ENCODE measurements at regions not wholly inside any gene's neighbourhood (a gene's known extent, or its start where the extent isn't known, plus 50 kb on each side); places are given as distances from the start of the nearest gene placed in this dataset.

DNA sequence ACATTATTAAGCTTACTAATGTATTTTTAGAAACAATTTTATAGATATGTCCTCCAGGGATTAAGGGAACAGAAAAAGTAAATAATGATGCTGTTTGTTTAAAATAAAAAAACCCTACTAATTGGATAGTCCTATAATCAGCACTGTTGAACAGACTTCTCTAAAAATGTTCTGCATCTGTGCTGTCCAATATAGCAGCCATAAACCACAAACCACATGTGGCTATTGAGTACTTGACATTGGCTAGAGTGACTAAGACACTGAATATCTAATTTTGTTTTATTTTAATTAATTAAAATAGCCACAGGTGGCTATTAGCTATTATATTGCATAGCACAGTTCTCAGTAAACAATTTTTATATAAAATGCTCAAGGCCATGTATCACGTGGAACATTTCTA, 210.4 kb downstream of the DPY19L2 start:
- TF ChIP-seq, protein P1, sequence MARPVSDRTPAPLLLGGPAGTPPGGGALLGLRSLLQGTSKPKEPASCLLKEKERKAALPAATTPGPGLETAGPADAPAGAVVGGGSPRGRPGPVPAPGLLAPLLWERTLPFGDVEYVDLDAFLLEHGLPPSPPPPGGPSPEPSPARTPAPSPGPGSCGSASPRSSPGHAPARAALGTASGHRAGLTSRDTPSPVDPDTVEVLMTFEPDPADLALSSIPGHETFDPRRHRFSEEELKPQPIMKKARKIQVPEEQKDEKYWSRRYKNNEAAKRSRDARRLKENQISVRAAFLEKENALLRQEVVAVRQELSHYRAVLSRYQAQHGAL (CRISPR knock-in tag; IDR thresholded peaks at IDR 0.05; ENCODE audit: not compliant biosample characterization) = no peak
- no peak for TF ChIP-seq PITX1 (CRISPR knock-in tag; IDR thresholded peaks at IDR 0.05)
- no peak for TF ChIP-seq ELF1 (CRISPR knock-in tag; IDR thresholded peaks at IDR 0.05)
- TF ChIP-seq CBX5 (CRISPR knock-in tag; IDR thresholded peaks at IDR 0.05; ENCODE audit: borderline replicate concordance) = no peak
- TF ChIP-seq, protein P2, sequence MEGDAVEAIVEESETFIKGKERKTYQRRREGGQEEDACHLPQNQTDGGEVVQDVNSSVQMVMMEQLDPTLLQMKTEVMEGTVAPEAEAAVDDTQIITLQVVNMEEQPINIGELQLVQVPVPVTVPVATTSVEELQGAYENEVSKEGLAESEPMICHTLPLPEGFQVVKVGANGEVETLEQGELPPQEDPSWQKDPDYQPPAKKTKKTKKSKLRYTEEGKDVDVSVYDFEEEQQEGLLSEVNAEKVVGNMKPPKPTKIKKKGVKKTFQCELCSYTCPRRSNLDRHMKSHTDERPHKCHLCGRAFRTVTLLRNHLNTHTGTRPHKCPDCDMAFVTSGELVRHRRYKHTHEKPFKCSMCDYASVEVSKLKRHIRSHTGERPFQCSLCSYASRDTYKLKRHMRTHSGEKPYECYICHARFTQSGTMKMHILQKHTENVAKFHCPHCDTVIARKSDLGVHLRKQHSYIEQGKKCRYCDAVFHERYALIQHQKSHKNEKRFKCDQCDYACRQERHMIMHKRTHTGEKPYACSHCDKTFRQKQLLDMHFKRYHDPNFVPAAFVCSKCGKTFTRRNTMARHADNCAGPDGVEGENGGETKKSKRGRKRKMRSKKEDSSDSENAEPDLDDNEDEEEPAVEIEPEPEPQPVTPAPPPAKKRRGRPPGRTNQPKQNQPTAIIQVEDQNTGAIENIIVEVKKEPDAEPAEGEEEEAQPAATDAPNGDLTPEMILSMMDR (CRISPR knock-in tag; IDR thresholded peaks at IDR 0.05) = no peak
- TF ChIP-seq EZH2 (conservative IDR thresholded peaks at IDR 0.05; ENCODE audit: low read depth, low read length) = no peak

Measured in HepG2 (cell line).